OCI-LY1 (cell line): ENCODE measurements at regions not wholly inside any gene's neighbourhood (a gene's known extent, or its start where the extent isn't known, plus 50 kb on each side); places are given as distances from the start of the nearest gene placed in this dataset.

ENCODE experiments used
- H2AFZ ChIP-seq: fragments of 200-600 bp; sonication (generic), shearing (Covaris generic); 2 replicates; pipeline ENCODE4 v1.6.0; 2014; ENCODE audit warnings: antibody characterized with exemption, mild to moderate bottlenecking, low read length
- H3F3A ChIP-seq: fragments of 200-600 bp; sonication (generic), shearing (Covaris generic); 2 replicates; pipeline ENCODE4 v1.6.0; 2014; ENCODE audit warnings: mild to moderate bottlenecking, antibody characterized with exemption, low read length, moderate library complexity; ENCODE audit not compliant: insufficient read depth
- H3K27ac ChIP-seq: fragments of 200-600 bp; sonication (generic); 2 replicates; pipeline ENCODE4 v1.5.1; 2014; ENCODE audit warnings: low read length, mixed run types, mild to moderate bottlenecking, low read depth; ENCODE audit not compliant: poor library complexity, severe bottlenecking
- H3K27me3 ChIP-seq: fragments of 200-600 bp; sonication (generic); 2 replicates; pipeline ENCODE4 v1.6.0; 2014; ENCODE audit warnings: antibody characterized with exemption, mild to moderate bottlenecking, low read length, moderate library complexity; ENCODE audit not compliant: insufficient read depth
- H3K36me3 ChIP-seq: fragments of 200-600 bp; sonication (generic); 2 replicates; pipeline ENCODE4 v1.6.1; 2014; ENCODE audit warnings: mild to moderate bottlenecking, antibody characterized with exemption, low read length, moderate library complexity, mixed read lengths; ENCODE audit not compliant: insufficient read depth
- H3K4me1 ChIP-seq: fragments of 200-600 bp; sonication (generic); 2 replicates; pipeline ENCODE4 v1.5.1; 2014; ENCODE audit warnings: mild to moderate bottlenecking, low read length, moderate library complexity; ENCODE audit not compliant: insufficient read depth, severe bottlenecking
- H3K4me2 ChIP-seq: fragments of 200-600 bp; sonication (generic), shearing (Covaris generic); 2 replicates; pipeline ENCODE4 v1.6.1; 2014; ENCODE audit warnings: low read length
- H3K4me3 ChIP-seq: fragments of 200-600 bp; sonication (generic); 2 replicates; pipeline ENCODE4 v1.5.1; 2014; ENCODE audit warnings: low read length, low read depth, mild to moderate bottlenecking, mixed read lengths; ENCODE audit not compliant: poor library complexity, severe bottlenecking
- H3K79me2 ChIP-seq: fragments of 200-600 bp; shearing (Covaris generic); 2 replicates; pipeline ENCODE4 v1.6.1; 2016; ENCODE audit warnings: mixed run types, low read length, mixed read lengths; ENCODE audit not compliant: insufficient read depth
- H3K9ac ChIP-seq: fragments of 200-600 bp; sonication (generic), shearing (Covaris generic); 2 replicates; pipeline ENCODE4 v1.6.1; 2014; ENCODE audit warnings: mild to moderate bottlenecking, low read length, mixed read lengths
- H3K9me2 ChIP-seq: fragments of 200-600 bp; sonication (generic), shearing (Covaris generic); 2 replicates; pipeline ENCODE4 v1.6.1; 2014; ENCODE audit warnings: low read depth, mild to moderate bottlenecking, low read length, mixed read lengths
- H3K9me3 ChIP-seq: fragments of 200-600 bp; shearing (Covaris generic); 2 replicates; pipeline ENCODE4 v1.6.1; 2014; ENCODE audit warnings: low read length, mixed read lengths
- H4K20me1 ChIP-seq: fragments of 200-600 bp; sonication (generic), shearing (Covaris generic); 2 replicates; pipeline ENCODE4 v1.6.0; 2016; ENCODE audit warnings: mild to moderate bottlenecking, low read length; ENCODE audit not compliant: insufficient read depth
- CTCF ChIP-seq: fragments of 200-600 bp; sonication (generic), shearing (Covaris generic); IDR thresholded peaks from 2 replicates; pipeline ENCODE4 v1.5.1; 2017; ENCODE audit warnings: mild to moderate bottlenecking, antibody characterized with exemption, low read length, moderate library complexity, mixed read lengths
- EZH2 ChIP-seq: fragments of 200-600 bp; sonication (generic), shearing (Covaris generic); IDR thresholded peaks from 2 replicates; pipeline ENCODE4 v1.8.0; 2017; ENCODE audit warnings: borderline replicate concordance, mixed run types, mild to moderate bottlenecking, antibody characterized with exemption, low read length, moderate library complexity, mixed read lengths

DNA sequence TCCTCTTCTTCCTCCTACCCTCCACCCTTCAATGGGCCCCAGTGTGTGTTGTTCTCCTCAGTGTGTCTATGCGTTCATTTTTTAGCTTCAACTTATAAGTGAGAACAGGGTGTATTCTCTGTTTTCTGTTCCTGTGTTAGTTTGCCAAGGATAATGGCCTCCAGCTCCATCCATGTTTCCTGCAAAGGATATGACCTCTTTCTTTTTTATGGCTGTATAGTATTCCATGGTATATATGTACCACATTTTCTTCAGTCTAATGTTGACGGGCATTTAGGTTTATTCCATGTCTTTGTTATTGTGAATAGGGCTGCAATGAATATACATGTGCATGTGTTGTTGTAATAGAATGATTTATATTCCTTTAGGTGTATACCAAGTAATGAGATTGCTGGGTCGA lies 634.9 kb upstream of the SEMA6A start:
- Histone ChIP-seq H3K4me1 (no peaks in the 10 kb centered on the region), H3K4me2 (no peak overlapping the region), H3F3A (no peaks in the 10 kb centered on the region), H4K20me1 (no peaks in the 10 kb centered on the region), H3K9ac (no peak overlapping the region), H3K9me2 (no peaks in the 10 kb centered on the region), H2AFZ (no peak overlapping the region), H3K79me2 (no peaks in the 10 kb centered on the region), H3K27me3 (no peaks in the 10 kb centered on the region), H3K4me3 (no peak overlapping the region), H3K9me3 (no peaks in the 10 kb centered on the region), H3K36me3 (no peaks in the 10 kb centered on the region), H3K27ac (no peak overlapping the region)
- no peak for TF ChIP-seq EZH2
- no peak for TF ChIP-seq CTCF

GRCh38 chr5:117207088-117207668 lies 632.6 kb upstream of the SEMA6A start:
- H3K9me2 ChIP-seq = no peaks in the 10 kb centered on the region
- no peaks in the 10 kb centered on the region for H3K36me3 ChIP-seq
- no peak overlapping the region for H3K4me3 ChIP-seq
- no peaks in the 10 kb centered on the region for H3K9me3 ChIP-seq
- H3K4me2 ChIP-seq = no peak overlapping the region
- H3K79me2 ChIP-seq = no peaks in the 10 kb centered on the region
- H3K4me1 ChIP-seq = no peaks in the 10 kb centered on the region
- H4K20me1 ChIP-seq = no peaks in the 10 kb centered on the region
- no peak overlapping the region for H3K9ac ChIP-seq
- H3K27me3 ChIP-seq = no peaks in the 10 kb centered on the region
- no peaks in the 10 kb centered on the region for H3F3A ChIP-seq
- no peak overlapping the region for H2AFZ ChIP-seq
- TF ChIP-seq CTCF (no peak), EZH2 (no peak)
- no peak overlapping the region for H3K27ac ChIP-seq

GRCh38 chr5:117205894-117206293 lies 631.3 kb upstream of the SEMA6A start:
- Histone ChIP-seq H3K9me2 (no peaks in the 10 kb centered on the region), H3K27ac (no peak overlapping the region), H3K9ac (no peak overlapping the region), H2AFZ (no peak overlapping the region), H3K27me3 (no peaks in the 10 kb centered on the region), H3K9me3 (no peaks in the 10 kb centered on the region), H3K4me2 (no peak overlapping the region), H3K4me3 (no peak overlapping the region), H4K20me1 (no peaks in the 10 kb centered on the region), H3K79me2 (no peaks in the 10 kb centered on the region), H3F3A (no peaks in the 10 kb centered on the region), H3K36me3 (no peaks in the 10 kb centered on the region), H3K4me1 (no peaks in the 10 kb centered on the region)
- TF ChIP-seq CTCF (no peak), EZH2 (no peak)
